GM19351 (cell line): ENCODE measurements at regions not wholly inside any gene's neighbourhood (a gene's known extent, or its start where the extent isn't known, plus 50 kb on each side); places are given as distances from the start of the nearest gene placed in this dataset.

Experiments
- ATAC-seq: cut with Tn5 transposase; IDR thresholded peaks from one replicate; pipeline ENCODE4 v1.9.1; 2021; ENCODE audit warnings: mild to moderate bottlenecking, moderate library complexity; ENCODE audit not compliant: unreplicated experiment

GRCh38 chr2:180177534-180177933 is 170.4 kb upstream of the CWC22 start:
- no peak for ATAC-seq

- no peak for ATAC-seq
Measured at GRCh38 chr2:180175736-180176135, 168.6 kb upstream of the CWC22 start.

DNA sequence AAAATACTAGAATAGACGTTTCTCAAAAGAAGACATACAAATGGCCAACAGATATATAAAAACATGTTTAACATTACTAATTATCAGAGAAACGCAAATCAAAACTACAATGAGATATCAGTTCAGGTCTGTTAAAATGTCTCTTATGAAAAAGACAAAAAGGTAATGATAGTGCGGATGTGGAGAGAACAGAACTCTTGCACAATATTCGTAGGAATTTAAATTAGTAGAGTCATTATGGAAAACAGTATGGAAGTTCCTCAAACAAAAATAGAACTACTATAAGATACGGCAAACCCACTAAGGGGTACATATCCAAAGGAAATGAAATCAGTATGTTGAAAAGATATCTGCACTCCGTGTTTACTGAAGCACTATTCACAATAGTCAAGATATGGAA is 167.5 kb upstream of the CWC22 start:
- ATAC-seq, result no peak

DNA sequence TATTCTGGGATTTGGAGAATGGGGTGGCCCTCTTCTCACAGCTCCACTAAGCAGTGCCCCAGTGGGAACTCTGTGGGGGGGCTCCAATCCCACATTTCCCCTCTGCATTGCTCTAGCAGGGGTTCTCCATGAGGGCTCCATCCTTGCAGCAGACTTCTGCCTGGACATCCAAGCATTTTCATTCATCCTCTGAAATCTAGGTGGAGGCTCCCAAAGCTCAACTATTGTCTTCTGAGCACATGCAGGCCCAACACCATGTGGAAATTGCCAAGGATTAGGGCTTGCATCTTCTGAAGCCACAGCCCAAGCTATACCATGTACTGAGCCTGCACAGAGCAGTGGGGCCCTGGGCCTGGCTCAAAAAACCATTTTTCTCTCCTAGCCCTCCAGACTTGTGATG is 162.4 kb upstream of the CWC22 start:
- ATAC-seq, result no peak

DNA sequence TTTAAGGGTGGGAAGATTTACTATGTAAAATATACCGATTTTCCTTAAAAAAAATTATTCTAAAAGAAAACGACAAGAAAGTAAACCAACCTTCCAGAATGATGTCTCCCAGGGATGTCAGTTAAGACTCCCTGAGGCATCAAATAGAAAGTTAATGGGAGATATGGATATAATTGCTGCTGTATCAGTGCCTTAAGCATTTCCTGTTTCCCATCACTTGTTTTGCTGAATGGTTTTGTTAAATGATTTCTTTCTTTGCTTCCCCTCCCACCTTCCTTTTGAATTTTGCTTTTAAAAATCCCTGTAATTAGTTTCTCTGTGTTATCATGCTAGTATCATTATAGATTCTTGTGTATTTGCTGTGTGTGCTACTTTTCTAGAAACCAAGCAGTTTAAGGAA is 154.3 kb upstream of the CWC22 start:
- ATAC-seq, result no peak

GRCh38 chr2:180159921-180160320 is 152.8 kb upstream of the CWC22 start:
- ATAC-seq, result no peak

GRCh38 chr2:180158961-180159360 is 151.9 kb upstream of the CWC22 start:
- ATAC-seq, result no peak

DNA sequence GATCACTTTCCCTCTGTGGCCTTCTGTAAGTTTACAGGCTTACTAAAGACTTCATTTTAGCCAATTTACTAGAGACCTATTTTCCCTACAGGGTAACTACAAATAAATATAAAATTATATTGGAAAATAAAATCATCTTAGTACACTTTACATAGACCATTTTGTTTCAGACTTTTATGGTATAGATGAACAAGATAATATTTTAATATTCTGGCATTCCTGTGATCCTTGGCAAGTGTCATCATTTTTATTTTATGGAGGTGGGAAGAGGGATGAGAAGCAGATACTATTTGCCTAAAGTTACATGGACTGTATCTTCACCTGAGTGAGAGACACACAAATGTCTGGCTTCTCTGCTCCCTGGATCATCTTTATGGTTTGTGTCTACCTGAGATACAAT is 149.6 kb upstream of the CWC22 start:
- ATAC-seq, result no peak

DNA sequence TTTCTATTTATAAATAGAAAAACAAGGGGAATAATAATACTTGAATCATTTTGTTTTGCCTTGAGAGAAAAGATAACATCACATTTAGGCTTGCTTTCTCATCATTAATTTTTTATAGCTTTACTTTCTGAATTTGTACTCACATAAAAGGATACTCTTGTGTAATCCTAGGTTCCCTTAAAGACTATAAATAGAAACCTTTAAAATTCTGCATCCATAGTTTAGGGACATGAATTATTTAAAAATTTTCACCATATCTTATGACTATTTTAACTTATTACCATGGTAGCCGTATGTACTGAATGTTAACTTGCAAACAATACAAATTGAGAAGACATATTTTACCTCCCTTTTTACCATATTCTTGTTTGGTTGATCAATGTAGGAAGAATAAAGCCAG is 143.5 kb upstream of the CWC22 start:
- ATAC-seq, result no peak

- ATAC-seq, result no peak
Measured at GRCh38 chr2:180146541-180146940, 139.4 kb upstream of the CWC22 start.

DNA sequence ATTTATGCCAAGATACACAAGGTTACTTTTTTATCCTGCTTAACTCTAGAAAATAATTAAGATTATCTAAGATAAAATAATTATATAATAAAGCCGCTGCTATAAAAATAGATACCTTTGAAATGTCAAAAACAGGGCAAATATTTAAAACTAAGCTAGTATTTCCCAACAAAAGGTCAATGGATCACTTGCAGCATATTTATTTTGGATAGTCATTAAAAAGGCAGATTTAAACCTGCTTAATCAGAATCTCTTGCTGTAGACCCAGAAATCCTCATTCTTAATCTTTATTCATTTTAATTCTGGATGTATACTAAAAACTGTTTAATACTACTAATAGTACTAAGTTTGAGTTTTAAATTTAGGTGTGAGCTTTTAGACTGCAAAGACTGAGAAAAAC is 139.0 kb upstream of the CWC22 start:
- no peak for ATAC-seq

- no peak for ATAC-seq
Measured at GRCh38 chr2:180145163-180145562, 138.1 kb upstream of the CWC22 start.

- ATAC-seq, result no peak
Measured at GRCh38 chr2:180144338-180144813, 137.3 kb upstream of the CWC22 start.

DNA sequence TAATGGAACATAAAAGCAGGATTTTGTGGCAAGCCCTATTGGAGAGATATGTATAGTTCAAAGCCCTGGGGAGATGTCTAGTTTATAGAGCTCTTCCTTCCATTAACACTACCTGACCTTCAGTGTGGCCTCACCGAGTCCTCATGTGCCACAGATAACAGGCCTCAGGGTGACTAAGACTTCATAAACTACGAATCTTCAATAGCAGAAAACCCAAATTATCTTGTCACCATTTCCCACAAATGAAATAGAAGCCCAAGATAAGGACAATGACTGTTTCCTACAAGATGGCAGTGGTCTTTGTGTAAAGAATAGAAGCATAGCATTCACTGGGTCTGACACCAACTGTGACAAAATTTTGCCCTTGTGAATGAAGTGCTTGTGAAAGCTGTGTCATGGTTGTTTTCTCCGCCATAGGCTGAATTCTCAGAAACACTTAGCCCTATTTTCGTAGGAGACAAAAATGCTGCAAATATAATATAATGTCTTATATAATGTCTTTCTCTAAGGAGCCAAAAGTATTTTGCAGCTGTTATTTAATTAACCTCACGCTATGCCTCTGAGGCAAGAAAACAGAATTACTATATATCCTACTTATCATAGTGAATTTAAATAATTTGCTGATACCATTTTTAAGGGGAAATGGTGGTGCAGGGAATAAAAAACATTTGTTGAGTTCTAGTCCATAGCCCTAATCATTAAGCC is 136.7 kb upstream of the CWC22 start:
- no peak for ATAC-seq

DNA sequence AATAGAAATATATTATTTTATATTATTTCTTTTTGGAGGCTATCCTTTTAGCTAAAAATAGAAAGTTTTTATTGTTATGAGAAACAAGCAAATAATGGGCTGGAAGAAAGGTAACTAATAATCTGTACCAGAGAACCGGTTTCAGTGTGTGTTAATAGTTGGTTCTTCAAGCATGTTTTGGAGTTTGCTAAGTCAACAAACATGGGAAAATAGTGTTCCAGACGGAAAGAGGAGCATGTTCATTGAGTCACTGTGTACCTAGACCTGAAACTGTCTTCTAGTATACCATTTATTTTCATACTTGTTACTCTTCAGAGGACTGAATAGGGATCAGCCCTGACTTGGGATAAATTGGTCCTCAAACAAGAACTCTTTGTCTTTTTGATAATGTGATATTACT is 134.5 kb upstream of the CWC22 start:
- no peak for ATAC-seq

DNA sequence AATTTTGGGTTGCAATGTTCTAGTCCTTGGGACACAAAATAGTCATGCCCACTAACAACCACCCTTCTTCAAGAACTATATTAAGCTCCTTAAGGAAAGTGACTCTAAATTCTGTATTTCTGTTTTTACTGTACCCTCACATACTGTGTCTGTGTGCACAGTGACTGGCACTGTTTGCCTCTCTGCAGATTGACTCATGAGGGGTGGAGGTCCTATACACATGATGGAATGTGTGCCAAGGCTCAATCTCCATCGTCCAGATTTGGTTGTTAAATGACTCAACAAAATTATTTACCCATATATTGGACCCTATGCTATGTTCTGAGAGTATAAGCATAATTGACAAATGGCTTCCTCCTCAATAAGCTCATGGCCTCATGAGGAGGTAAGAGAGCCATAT is 126.6 kb upstream of the CWC22 start:
- no peak for ATAC-seq

GRCh38 chr2:180130403-180130802 is 123.3 kb upstream of the CWC22 start:
- no peak for ATAC-seq

DNA sequence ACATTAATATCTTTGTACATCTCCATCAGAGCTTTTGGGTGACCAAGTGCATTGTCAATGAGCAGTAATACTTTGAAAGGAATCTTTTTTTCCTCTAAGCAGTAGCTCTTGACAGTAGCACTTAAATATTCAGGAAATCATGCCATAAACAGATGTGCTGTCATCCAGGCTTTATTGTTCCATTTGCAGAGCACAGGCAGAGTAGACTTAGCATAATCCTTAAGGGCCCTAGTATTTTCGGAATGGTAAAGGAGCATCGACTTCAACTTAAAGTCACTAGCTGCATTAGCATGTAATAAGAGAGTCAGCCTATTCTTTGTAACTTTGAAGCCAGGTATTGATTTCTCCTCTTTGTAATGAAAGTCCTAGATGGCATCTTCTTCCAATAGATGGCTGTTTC is 121.8 kb upstream of the CWC22 start:
- ATAC-seq, result no peak

DNA sequence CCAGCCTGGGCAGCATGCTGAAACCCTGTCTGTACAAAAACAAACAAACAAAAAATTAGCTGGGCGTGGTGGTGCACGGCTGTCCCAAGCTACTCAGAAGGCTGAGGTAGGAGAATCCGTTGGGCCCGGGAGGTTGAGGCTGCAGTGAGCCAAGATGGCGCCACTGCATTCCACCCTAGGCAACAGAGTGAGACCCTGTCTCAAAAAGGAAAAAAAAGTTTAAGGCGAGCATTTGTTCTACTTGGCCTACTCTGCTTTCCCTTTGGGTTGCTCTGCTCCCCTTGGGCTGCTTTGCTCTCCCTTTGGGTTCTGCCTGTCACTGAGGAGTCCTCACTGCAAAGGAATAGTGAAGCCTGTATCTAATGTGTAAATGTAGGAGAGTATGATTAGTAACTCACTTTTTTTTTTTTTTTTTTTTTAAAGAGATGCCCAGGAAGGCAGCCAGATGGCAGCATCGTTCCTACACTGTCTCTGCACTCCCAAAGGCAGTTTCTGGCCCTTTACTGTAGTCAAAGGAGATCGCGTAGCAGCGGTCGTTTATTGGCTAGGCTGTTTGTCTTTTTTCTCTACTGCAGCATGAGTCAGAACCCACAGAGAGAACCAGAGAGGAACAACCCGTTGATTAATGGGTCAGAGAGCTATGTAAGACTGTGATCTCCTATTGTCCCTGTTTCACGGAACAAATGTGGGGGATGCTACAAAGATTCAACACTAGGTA is 118.3 kb upstream of the CWC22 start:
- ATAC-seq, result peak; percentile 87

GRCh38 chr2:180124273-180125139 is 117.4 kb upstream of the CWC22 start:
- peak; percentile 65 for ATAC-seq

DNA sequence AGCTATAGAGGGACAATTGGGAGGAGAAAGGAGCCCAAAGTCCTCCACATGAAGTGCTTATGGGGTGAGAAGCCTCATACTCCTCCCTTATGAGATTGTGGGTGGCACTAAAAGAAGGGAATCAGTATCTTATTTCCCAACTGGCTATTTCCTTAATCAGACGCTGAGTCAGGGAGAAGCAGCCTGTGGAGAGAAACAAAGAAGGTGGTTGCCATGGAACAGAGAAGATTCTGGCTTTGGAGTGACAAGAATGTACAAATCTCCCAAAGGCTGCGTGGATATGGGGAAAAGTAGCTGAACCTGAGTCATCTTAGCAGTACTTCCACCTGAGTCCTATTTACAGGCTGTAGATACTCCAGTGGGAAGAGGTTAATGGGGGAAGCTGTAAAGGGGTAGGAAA is 115.8 kb upstream of the CWC22 start:
- no peak for ATAC-seq

- ATAC-seq, result no peak
Measured at GRCh38 chr2:180115675-180116074, 108.6 kb upstream of the CWC22 start.
